ENCODE measurements at regions not wholly inside any gene's neighbourhood (a gene's known extent, or its start where the extent isn't known, plus 50 kb on each side); places are given as distances from the start of the nearest gene placed in this dataset.

GRCh38 chr2:139626128-139626527 is 845.9 kb upstream of the NXPH2 start:
- no peak for TF ChIP-seq CTCF (IDR thresholded peaks at IDR 0.05; ENCODE audit: insufficient read depth, low read length)
- no peak for TF ChIP-seq GABPA (IDR thresholded peaks at IDR 0.05; ENCODE audit: low read depth)
- no peak for TF ChIP-seq POLR2AphosphoS5 (IDR thresholded peaks at IDR 0.05; ENCODE audit: low read depth)
